Progenitor cell of endocrine pancreas (in vitro differentiated cells): ENCODE measurements at regions not wholly inside any gene's neighbourhood (a gene's known extent, or its start where the extent isn't known, plus 50 kb on each side); places are given as distances from the start of the nearest gene placed in this dataset.
A peak's percentile ranks its signal among the peaks of the same experiment; 100 is the strongest.

Experiments
- DNase-seq: peaks from one replicate; pipeline ENCODE4 v3.0.0; 2021; ENCODE audit warnings: low spot score; ENCODE audit not compliant: unreplicated experiment
- H3K27ac Mint-ChIP-seq: 2 replicates; pipeline ENCODE4 v1.8.0; 2021; ENCODE audit warnings: mild to moderate bottlenecking, moderate library complexity, mixed read lengths
- H3K27me3 Mint-ChIP-seq: 2 replicates; pipeline ENCODE4 v1.8.0; 2021; ENCODE audit warnings: mixed read lengths
- H3K36me3 Mint-ChIP-seq: 2 replicates; pipeline ENCODE4 v1.8.0; 2022; ENCODE audit warnings: mixed read lengths; ENCODE audit not compliant: insufficient read depth
- H3K4me1 Mint-ChIP-seq: 2 replicates; pipeline ENCODE4 v1.8.0; 2021; ENCODE audit warnings: low read depth, mixed read lengths
- H3K4me3 Mint-ChIP-seq: 2 replicates; pipeline ENCODE4 v1.8.0; 2021; ENCODE audit warnings: low read depth, mild to moderate bottlenecking, moderate library complexity, mixed read lengths
- H3K9me3 Mint-ChIP-seq: 2 replicates; pipeline ENCODE4 v1.8.0; 2021; ENCODE audit warnings: low read depth, mixed read lengths
- CTCF ChIP-seq: fragments of 200-600 bp; sonication (generic); IDR thresholded peaks from one replicate; pipeline ENCODE4 v1.5.0; 2021; ENCODE audit warnings: antibody characterized with exemption, mild to moderate bottlenecking; ENCODE audit not compliant: unreplicated experiment

GRCh38 chr12:60257063-60257462 is 661.2 kb downstream of the SLC16A7 start:
- Mint-ChIP-seq H3K27ac (peak overlapping the region; percentile 78), H3K36me3 (no peaks in the 10 kb centered on the region), H3K4me1 (peaks cover 8% of the 10 kb centered on the region), H3K27me3 (no peaks in the 10 kb centered on the region), H3K4me3 (no peak overlapping the region), H3K9me3 (no peaks in the 10 kb centered on the region)
- DNase-seq, result no peak
- peak; percentile 10 for TF ChIP-seq CTCF

GRCh38 chr12:60259225-60259624 is 663.4 kb downstream of the SLC16A7 start:
- Mint-ChIP-seq H3K27me3 (no peaks in the 10 kb centered on the region), H3K9me3 (no peaks in the 10 kb centered on the region), H3K4me3 (no peak overlapping the region), H3K4me1 (peaks cover 8% of the 10 kb centered on the region), H3K27ac (no peak overlapping the region), H3K36me3 (no peaks in the 10 kb centered on the region)
- no peak for DNase-seq
- no peak for TF ChIP-seq CTCF

- no peak for DNase-seq
- Mint-ChIP-seq H3K27me3 (no peaks in the 10 kb centered on the region), H3K4me1 (peaks cover 3% of the 10 kb centered on the region), H3K27ac (no peak overlapping the region), H3K36me3 (no peaks in the 10 kb centered on the region), H3K9me3 (no peaks in the 10 kb centered on the region), H3K4me3 (no peak overlapping the region)
- TF ChIP-seq CTCF, result no peak
These were observed 666.5 kb downstream of the SLC16A7 start for GRCh38 chr12:60262378-60262777.

- Mint-ChIP-seq H3K9me3 (no peaks in the 10 kb centered on the region), H3K4me3 (no peak overlapping the region), H3K36me3 (no peaks in the 10 kb centered on the region), H3K27me3 (no peaks in the 10 kb centered on the region), H3K27ac (no peak overlapping the region), H3K4me1 (peaks cover 3% of the 10 kb centered on the region)
- DNase-seq, result no peak
- no peak for TF ChIP-seq CTCF
These were observed 667.3 kb downstream of the SLC16A7 start for GRCh38 chr12:60263161-60263560.

- Mint-ChIP-seq H3K36me3 (no peaks in the 10 kb centered on the region), H3K27ac (no peak overlapping the region), H3K4me3 (no peak overlapping the region), H3K9me3 (no peaks in the 10 kb centered on the region), H3K27me3 (no peaks in the 10 kb centered on the region), H3K4me1 (no peaks in the 10 kb centered on the region)
- no peak for TF ChIP-seq CTCF
- no peak for DNase-seq
These were observed 668.1 kb downstream of the SLC16A7 start for GRCh38 chr12:60263836-60264493.
